ENCODE measurements at regions not wholly inside any gene's neighbourhood (a gene's known extent, or its start where the extent isn't known, plus 50 kb on each side); places are given as distances from the start of the nearest gene placed in this dataset.

DNA sequence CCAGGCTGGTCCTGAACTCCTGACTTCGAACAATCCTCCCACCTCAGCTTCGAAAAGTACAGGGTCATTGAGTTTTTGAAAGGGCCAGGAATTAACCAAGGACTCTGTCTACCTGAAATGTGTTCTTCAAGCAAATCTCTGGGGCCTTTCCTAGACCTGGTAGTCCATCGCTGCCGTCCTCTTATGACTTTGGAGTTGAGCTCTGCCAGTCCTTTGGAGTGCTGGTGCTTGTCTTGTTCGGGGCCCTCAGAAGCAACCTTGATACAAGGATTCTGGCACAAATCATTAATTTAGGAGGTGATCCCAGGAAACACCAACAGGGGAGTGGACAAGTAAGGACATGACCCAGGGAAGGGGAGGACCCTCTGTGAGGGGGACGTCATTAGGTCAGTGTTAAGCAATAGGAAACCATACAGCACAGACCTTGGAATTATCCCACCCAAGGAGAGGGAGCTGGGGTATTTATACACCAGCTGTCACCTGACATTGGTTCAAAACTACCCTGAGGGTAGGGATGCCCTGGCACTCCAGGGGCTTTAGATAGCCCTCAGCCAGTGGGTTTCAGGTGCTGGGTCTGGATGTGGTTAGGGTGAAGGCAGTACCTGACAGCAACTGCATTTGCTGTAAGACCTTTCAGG lies 187.2 kb downstream of the FOXL1 start (continued):
- TF ChIP-seq FOXM1 (IDR thresholded peaks at IDR 0.05; ENCODE audit: low read depth, low read length), result no peak

DNA sequence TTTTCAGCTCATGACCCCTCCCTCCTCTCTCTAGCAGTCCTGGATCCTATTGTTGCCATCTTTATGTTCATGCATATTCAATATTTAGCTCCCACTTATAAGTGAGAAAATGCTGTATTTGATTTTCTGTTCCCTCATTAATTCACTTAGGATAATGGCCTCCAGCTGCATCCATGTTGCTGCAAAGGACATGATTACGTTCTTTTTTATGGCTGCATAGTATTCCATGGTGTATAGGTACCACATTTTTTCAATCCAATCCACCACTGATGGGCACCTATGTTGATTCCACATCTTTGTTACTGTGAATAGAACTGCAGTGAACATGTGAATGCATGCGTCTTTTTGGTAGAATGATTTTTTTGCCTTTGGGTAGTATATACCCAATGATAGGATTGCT lies 188.4 kb downstream of the FOXL1 start:
- no peak overlapping the region for H3K27ac ChIP-seq (ENCODE audit: control insufficient read depth, insufficient read depth)
- DNase-seq (ENCODE audit: low read depth, low spot score), result no peak
- WGBS (ENCODE audit: insufficient coverage, insufficient replicate concordance, low lambda C conversion rate, missing lambda C conversion rate), result 50% methylated on average over 2 of the region's 2 CpGs
- no peak overlapping the region for H3K4me2 ChIP-seq (ENCODE audit: control insufficient read depth, insufficient read depth)
- H2AFZ ChIP-seq (ENCODE audit: control insufficient read depth, low read depth, low read length), result no peak overlapping the region
- ChIA-PET SMC1A (ENCODE audit: uncharacterized antibody, unreplicated experiment) (no interaction called here), POLR2A (no interaction called here), CTCF (no interaction called here), RAD21 (ENCODE audit: unreplicated experiment) (interaction anchor here (0.6 kb wide), 1 partner anchor 504 kb away, joined by 3 read pairs; no protein-coding TSS in a partner anchor)
- no peak for ATAC-seq
- H3K4me1 ChIP-seq (ENCODE audit: control insufficient read depth, insufficient read depth, low read length), result no peaks in the 10 kb centered on the region
- no peak for FAIRE-seq
- in situ Hi-C loops (cut with MboI), result no loop called here
- H3K9me3 ChIP-seq (replicated peaks; ENCODE audit: control insufficient read depth, insufficient read depth, low read length), result no peaks in the 10 kb centered on the region
- intact Hi-C loops (cut with micrococcal nuclease; ENCODE audit: unreplicated experiment), result loop anchor here (10.0 kb wide), 1 partner anchor 202 kb away; the partner anchor contains the start of gene FOXC2
- no TSS peak for BruUV-seq (replicated peaks)
- H3K4me3 ChIP-seq, result no peak overlapping the region
- H3K9ac ChIP-seq (ENCODE audit: control insufficient read depth, insufficient read depth, low read length), result no peak overlapping the region
- H3K79me2 ChIP-seq (ENCODE audit: control insufficient read depth, insufficient read depth, low read length), result no peaks in the 10 kb centered on the region
- H4K20me1 ChIP-seq (ENCODE audit: control insufficient read depth, insufficient read depth), result no peaks in the 10 kb centered on the region
- H3K27me3 ChIP-seq (replicated peaks in 1 of 2; ENCODE audit: control insufficient read depth in 2 of 2, insufficient read depth in 2 of 2, low read length in 1 of 2), result no peaks in the 10 kb centered on the region
- no peaks in the 10 kb centered on the region for H3K36me3 ChIP-seq (ENCODE audit: control insufficient read depth in 2 of 2, insufficient read depth in 2 of 2, low read length in 1 of 2)
- TF ChIP-seq SIX5 (IDR thresholded peaks at IDR 0.05; ENCODE audit: low read depth, low read length, severe bottlenecking), result no peak
- TF ChIP-seq, protein P1, sequence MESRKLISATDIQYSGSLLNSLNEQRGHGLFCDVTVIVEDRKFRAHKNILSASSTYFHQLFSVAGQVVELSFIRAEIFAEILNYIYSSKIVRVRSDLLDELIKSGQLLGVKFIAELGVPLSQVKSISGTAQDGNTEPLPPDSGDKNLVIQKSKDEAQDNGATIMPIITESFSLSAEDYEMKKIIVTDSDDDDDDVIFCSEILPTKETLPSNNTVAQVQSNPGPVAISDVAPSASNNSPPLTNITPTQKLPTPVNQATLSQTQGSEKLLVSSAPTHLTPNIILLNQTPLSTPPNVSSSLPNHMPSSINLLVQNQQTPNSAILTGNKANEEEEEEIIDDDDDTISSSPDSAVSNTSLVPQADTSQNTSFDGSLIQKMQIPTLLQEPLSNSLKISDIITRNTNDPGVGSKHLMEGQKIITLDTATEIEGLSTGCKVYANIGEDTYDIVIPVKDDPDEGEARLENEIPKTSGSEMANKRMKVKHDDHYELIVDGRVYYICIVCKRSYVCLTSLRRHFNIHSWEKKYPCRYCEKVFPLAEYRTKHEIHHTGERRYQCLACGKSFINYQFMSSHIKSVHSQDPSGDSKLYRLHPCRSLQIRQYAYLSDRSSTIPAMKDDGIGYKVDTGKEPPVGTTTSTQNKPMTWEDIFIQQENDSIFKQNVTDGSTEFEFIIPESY (IDR thresholded peaks at IDR 0.05), result no peak
- no peak for TF ChIP-seq EZH2 (IDR thresholded peaks at IDR 0.05; ENCODE audit: borderline replicate concordance, control insufficient read depth, low read depth, low read length)
- no peak for TF ChIP-seq CREB1 (IDR thresholded peaks at IDR 0.05; ENCODE audit: low read depth)
- no peak for TF ChIP-seq MYB (IDR thresholded peaks at IDR 0.05; ENCODE audit: borderline replicate concordance, low read depth, low read length)
- no peak for TF ChIP-seq MXI1 (IDR thresholded peaks at IDR 0.05; ENCODE audit: low read depth, low read length)
- TF ChIP-seq, protein P2, sequence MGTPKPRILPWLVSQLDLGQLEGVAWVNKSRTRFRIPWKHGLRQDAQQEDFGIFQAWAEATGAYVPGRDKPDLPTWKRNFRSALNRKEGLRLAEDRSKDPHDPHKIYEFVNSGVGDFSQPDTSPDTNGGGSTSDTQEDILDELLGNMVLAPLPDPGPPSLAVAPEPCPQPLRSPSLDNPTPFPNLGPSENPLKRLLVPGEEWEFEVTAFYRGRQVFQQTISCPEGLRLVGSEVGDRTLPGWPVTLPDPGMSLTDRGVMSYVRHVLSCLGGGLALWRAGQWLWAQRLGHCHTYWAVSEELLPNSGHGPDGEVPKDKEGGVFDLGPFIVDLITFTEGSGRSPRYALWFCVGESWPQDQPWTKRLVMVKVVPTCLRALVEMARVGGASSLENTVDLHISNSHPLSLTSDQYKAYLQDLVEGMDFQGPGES (IDR thresholded peaks at IDR 0.05), result no peak
- TF ChIP-seq MEF2B (IDR thresholded peaks at IDR 0.05; ENCODE audit: partially characterized antibody, poor library complexity, severe bottlenecking), result no peak
- no peak for TF ChIP-seq SMAD5 (IDR thresholded peaks at IDR 0.05; ENCODE audit: low read depth)
- TF ChIP-seq NFYB (IDR thresholded peaks at IDR 0.05; ENCODE audit: insufficient read depth, low read depth, low read length), result no peak
- no peak for TF ChIP-seq PML (IDR thresholded peaks at IDR 0.05; ENCODE audit: low read length)
- TF ChIP-seq BRCA1 (IDR thresholded peaks at IDR 0.05; ENCODE audit: low read depth, low read length), result no peak
- no peak for TF ChIP-seq SRF (IDR thresholded peaks at IDR 0.05; ENCODE audit: low read depth in 2 of 2, low read length in 2 of 2)
- no peak for TF ChIP-seq JUND (IDR thresholded peaks at IDR 0.05; ENCODE audit: low read depth, low read length)
- TF ChIP-seq CBFB (IDR thresholded peaks at IDR 0.05; ENCODE audit: low read depth), result no peak
- TF ChIP-seq, protein P3, sequence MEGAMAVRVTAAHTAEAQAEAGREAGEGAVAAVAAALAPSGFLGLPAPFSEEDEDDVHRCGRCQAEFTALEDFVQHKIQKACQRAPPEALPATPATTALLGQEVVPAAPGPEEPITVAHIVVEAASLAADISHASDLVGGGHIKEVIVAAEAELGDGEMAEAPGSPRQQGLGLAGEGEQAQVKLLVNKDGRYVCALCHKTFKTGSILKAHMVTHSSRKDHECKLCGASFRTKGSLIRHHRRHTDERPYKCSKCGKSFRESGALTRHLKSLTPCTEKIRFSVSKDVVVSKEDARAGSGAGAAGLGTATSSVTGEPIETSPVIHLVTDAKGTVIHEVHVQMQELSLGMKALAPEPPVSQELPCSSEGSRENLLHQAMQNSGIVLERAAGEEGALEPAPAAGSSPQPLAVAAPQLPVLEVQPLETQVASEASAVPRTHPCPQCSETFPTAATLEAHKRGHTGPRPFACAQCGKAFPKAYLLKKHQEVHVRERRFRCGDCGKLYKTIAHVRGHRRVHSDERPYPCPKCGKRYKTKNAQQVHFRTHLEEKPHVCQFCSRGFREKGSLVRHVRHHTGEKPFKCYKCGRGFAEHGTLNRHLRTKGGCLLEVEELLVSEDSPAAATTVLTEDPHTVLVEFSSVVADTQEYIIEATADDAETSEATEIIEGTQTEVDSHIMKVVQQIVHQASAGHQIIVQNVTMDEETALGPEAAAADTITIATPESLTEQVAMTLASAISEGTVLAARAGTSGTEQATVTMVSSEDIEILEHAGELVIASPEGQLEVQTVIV (IDR thresholded peaks at IDR 0.05; ENCODE audit: borderline replicate concordance, partially characterized antibody), result no peak
- TF ChIP-seq PAX5 (IDR thresholded peaks at IDR 0.05; ENCODE audit: borderline replicate concordance, low read depth, low read length), result no peak
